ENCODE measurements at regions not wholly inside any gene's neighbourhood (a gene's known extent, or its start where the extent isn't known, plus 50 kb on each side); places are given as distances from the start of the nearest gene placed in this dataset.

GRCh38 chr10:131806146-131806545, 94.7 kb upstream of the PPP2R2D start:
- TF ChIP-seq POLR2A (IDR thresholded peaks at IDR 0.05): no peak
- TF ChIP-seq CTCF (IDR thresholded peaks at IDR 0.05): no peak
- Histone ChIP-seq H3K27me3 (no peaks in the 10 kb centered on the region), H3K4me3 (no peak overlapping the region), H3K36me3 (no peaks in the 10 kb centered on the region), H3K27ac (no peak overlapping the region), H3K9me3 (no peaks in the 10 kb centered on the region), H3K4me1 (no peaks in the 10 kb centered on the region)
- DNase-seq: no peak

- Histone ChIP-seq H3K9me3 (no peaks in the 10 kb centered on the region), H3K4me1 (no peaks in the 10 kb centered on the region), H3K4me3 (no peak overlapping the region), H3K36me3 (no peaks in the 10 kb centered on the region), H3K27me3 (no peaks in the 10 kb centered on the region), H3K27ac (no peak overlapping the region)
- TF ChIP-seq POLR2A (IDR thresholded peaks at IDR 0.05): no peak
- no peak for TF ChIP-seq CTCF (IDR thresholded peaks at IDR 0.05)
- no peak for DNase-seq
These were observed 94.0 kb upstream of the PPP2R2D start for GRCh38 chr10:131806646-131807317.

- peak in 1 of 3 donors; percentile 28 for DNase-seq
- Histone ChIP-seq H3K36me3 (no peaks in the 10 kb centered on the region), H3K4me3 (no peak overlapping the region), H3K27ac (no peak overlapping the region), H3K9me3 (no peaks in the 10 kb centered on the region), H3K4me1 (no peaks in the 10 kb centered on the region), H3K27me3 (no peaks in the 10 kb centered on the region)
- no peak for TF ChIP-seq POLR2A (IDR thresholded peaks at IDR 0.05)
- no peak for TF ChIP-seq CTCF (IDR thresholded peaks at IDR 0.05)
These were observed 92.4 kb upstream of the PPP2R2D start for GRCh38 chr10:131808370-131808930.

GRCh38 chr10:131810036-131810804, 90.6 kb upstream of the PPP2R2D start:
- no peaks in the 10 kb centered on the region for H3K4me1 ChIP-seq
- H3K27ac ChIP-seq: no peak overlapping the region
- no peaks in the 10 kb centered on the region for H3K27me3 ChIP-seq
- TF ChIP-seq CTCF (IDR thresholded peaks at IDR 0.05): no peak
- TF ChIP-seq POLR2A (IDR thresholded peaks at IDR 0.05): no peak
- no peaks in the 10 kb centered on the region for H3K36me3 ChIP-seq
- no peak overlapping the region for H3K4me3 ChIP-seq
- peak in 1 of 3 donors; percentile 29 for DNase-seq
- no peaks in the 10 kb centered on the region for H3K9me3 ChIP-seq

GRCh38 chr10:131810805-131811629, 89.8 kb upstream of the PPP2R2D start:
- H3K9me3 ChIP-seq: no peaks in the 10 kb centered on the region
- no peaks in the 10 kb centered on the region for H3K27me3 ChIP-seq
- no peak overlapping the region for H3K27ac ChIP-seq
- no peak overlapping the region for H3K4me3 ChIP-seq
- no peak for TF ChIP-seq POLR2A (IDR thresholded peaks at IDR 0.05)
- TF ChIP-seq CTCF (IDR thresholded peaks at IDR 0.05): no peak
- H3K4me1 ChIP-seq: no peaks in the 10 kb centered on the region
- DNase-seq: peak in 1 of 3 donors; percentile 24
- no peaks in the 10 kb centered on the region for H3K36me3 ChIP-seq

All from Peyer's patch (tissue), 4 donors.